ENCODE measurements at regions not wholly inside any gene's neighbourhood (a gene's known extent, or its start where the extent isn't known, plus 50 kb on each side); places are given as distances from the start of the nearest gene placed in this dataset.
"Not testable (repeated sequence)": the region's sequence is repeated elsewhere in the genome, so short reads cannot be mapped to it uniquely, and the experiment has no call there.

GRCh38 chr10:34013235-34013634, 678.8 kb upstream of the NRP1 start:
- no peak for DNase-seq

GRCh38 chr10:34010891-34011290, 676.4 kb upstream of the NRP1 start:
- DNase-seq = no peak

GRCh38 chr10:34010228-34010627, 675.8 kb upstream of the NRP1 start:
- DNase-seq = not testable (repeated sequence)

- DNase-seq = no peak
Measured at GRCh38 chr10:34008656-34009055, 674.2 kb upstream of the NRP1 start.

- DNase-seq = no peak
Measured at GRCh38 chr10:34006471-34006870, 672.0 kb upstream of the NRP1 start.

- no peak for DNase-seq
Measured at GRCh38 chr10:34003561-34003960, 669.1 kb upstream of the NRP1 start.

- no peak for DNase-seq
Measured at GRCh38 chr10:34002896-34003295, 668.4 kb upstream of the NRP1 start.

- DNase-seq = no peak
Measured at GRCh38 chr10:34001831-34002230, 667.4 kb upstream of the NRP1 start.

GRCh38 chr10:34001087-34001580, 666.7 kb upstream of the NRP1 start:
- no peak for DNase-seq

GRCh38 chr10:33993917-33994316, 659.5 kb upstream of the NRP1 start:
- no peak for DNase-seq

GRCh38 chr10:33991924-33992323, 657.5 kb upstream of the NRP1 start:
- DNase-seq = no peak

- no peak for DNase-seq
Measured at GRCh38 chr10:33986515-33986914, 652.0 kb upstream of the NRP1 start.

GRCh38 chr10:33986016-33986415, 651.5 kb upstream of the NRP1 start:
- DNase-seq = no peak

GRCh38 chr10:33982995-33983394, 648.5 kb upstream of the NRP1 start:
- DNase-seq = no peak

- no peak for DNase-seq
Measured at GRCh38 chr10:33981301-33981700, 646.8 kb upstream of the NRP1 start.

GRCh38 chr10:33979195-33979594, 644.7 kb upstream of the NRP1 start:
- DNase-seq = no peak

GRCh38 chr10:33975481-33975880, 641.0 kb upstream of the NRP1 start:
- DNase-seq = no peak

- DNase-seq = no peak
Measured at GRCh38 chr10:33974976-33975478, 640.6 kb upstream of the NRP1 start.

- no peak for DNase-seq
Measured at GRCh38 chr10:33968983-33969382, 634.5 kb upstream of the NRP1 start.

GRCh38 chr10:33967606-33968120, 633.2 kb upstream of the NRP1 start:
- DNase-seq = no peak

- no peak for DNase-seq
Measured at GRCh38 chr10:33966946-33967345, 632.5 kb upstream of the NRP1 start.

GRCh38 chr10:33965795-33966581, 631.5 kb upstream of the NRP1 start:
- DNase-seq = no peak

GRCh38 chr10:33963729-33964128, 629.3 kb upstream of the NRP1 start:
- no peak for DNase-seq

- not testable (repeated sequence) for DNase-seq
Measured at GRCh38 chr10:33956322-33956721, 621.9 kb upstream of the NRP1 start.

GRCh38 chr10:33955676-33956075, 621.2 kb upstream of the NRP1 start:
- DNase-seq = no peak

Measured in NCI-H524 treated with DMSO at 0.1 percent for 48 hours (cell line).